HUES6 (cell line): ENCODE measurements at regions not wholly inside any gene's neighbourhood (a gene's known extent, or its start where the extent isn't known, plus 50 kb on each side); places are given as distances from the start of the nearest gene placed in this dataset.

ENCODE experiments used
- H3K27ac ChIP-seq: 2 replicates; pipeline ENCODE4 v1.7.0; 2013; ENCODE audit warnings: low read depth, mild to moderate bottlenecking, low read length, inconsistent platforms
- H3K27me3 ChIP-seq: 2 replicates; pipeline ENCODE4 v1.6.1; 2013; ENCODE audit warnings: low read length; ENCODE audit not compliant: control insufficient read depth, insufficient read depth
- H3K36me3 ChIP-seq: 2 replicates; pipeline ENCODE4 v1.6.1; 2013; ENCODE audit warnings: low read length; ENCODE audit not compliant: control insufficient read depth, insufficient read depth
- H3K4me1 ChIP-seq: 2 replicates; pipeline ENCODE4 v1.6.1; 2013; ENCODE audit warnings: low read length; ENCODE audit not compliant: control insufficient read depth, insufficient read depth
- H3K4me3 ChIP-seq: 2 replicates; pipeline ENCODE4 v1.5.1; 2013; ENCODE audit warnings: low read depth, low read length
- H3K9ac ChIP-seq: one replicate; pipeline ENCODE4 v1.6.1; 2013; ENCODE audit warnings: mild to moderate bottlenecking, low read length
- H3K9me3 ChIP-seq: 2 replicates; pipeline ENCODE4 v1.6.1; 2013; ENCODE audit warnings: low read depth, low read length; ENCODE audit not compliant: control insufficient read depth, insufficient read depth

DNA sequence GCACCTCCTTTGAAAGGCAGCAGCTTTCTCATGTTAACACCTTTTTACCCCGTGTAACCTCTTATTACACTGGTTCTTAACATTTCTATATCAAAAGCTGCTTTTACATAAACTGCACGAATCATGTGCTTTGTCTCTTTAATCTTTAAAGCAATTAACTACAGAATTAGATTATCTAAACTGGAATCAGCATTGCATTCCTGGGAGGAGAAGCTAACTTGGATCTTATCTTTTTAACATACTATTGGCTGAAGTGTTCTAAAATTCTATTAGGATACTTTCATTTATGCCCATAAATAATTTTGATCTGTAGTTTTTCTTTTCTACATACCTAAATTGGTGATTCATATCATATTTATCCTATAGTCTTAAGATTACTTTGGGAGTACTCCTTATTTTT is 428.4 kb upstream of the IGFBP3 start:
- Histone ChIP-seq H3K9me3 (no peaks in the 10 kb centered on the region), H3K36me3 (no peaks in the 10 kb centered on the region), H3K9ac (no peak overlapping the region), H3K27ac (no peak overlapping the region), H3K4me3 (no peak overlapping the region), H3K27me3 (no peaks in the 10 kb centered on the region), H3K4me1 (no peaks in the 10 kb centered on the region)

DNA sequence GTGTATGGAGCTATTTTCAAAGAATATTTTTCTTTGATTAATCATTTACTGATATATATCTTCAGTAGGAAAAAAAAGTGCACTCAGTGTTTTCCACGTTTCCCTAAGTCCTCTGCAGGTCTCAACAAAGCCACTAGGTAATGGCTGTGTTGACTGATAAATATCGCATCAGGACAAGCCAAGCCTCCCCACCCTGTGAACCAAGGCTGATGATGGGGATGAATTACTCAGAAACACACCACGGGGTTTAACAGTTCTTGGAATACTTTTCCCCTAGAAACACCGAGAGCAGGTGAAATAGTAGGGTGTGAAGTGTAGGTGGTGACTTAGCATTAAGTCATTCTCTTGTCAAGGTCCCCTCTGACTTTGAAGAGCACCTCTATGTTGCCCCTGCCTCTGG is 423.5 kb upstream of the IGFBP3 start:
- H3K4me1 ChIP-seq = no peaks in the 10 kb centered on the region
- no peaks in the 10 kb centered on the region for H3K36me3 ChIP-seq
- no peak overlapping the region for H3K27ac ChIP-seq
- no peak overlapping the region for H3K9ac ChIP-seq
- H3K4me3 ChIP-seq = no peak overlapping the region
- no peaks in the 10 kb centered on the region for H3K27me3 ChIP-seq
- H3K9me3 ChIP-seq = no peaks in the 10 kb centered on the region

DNA sequence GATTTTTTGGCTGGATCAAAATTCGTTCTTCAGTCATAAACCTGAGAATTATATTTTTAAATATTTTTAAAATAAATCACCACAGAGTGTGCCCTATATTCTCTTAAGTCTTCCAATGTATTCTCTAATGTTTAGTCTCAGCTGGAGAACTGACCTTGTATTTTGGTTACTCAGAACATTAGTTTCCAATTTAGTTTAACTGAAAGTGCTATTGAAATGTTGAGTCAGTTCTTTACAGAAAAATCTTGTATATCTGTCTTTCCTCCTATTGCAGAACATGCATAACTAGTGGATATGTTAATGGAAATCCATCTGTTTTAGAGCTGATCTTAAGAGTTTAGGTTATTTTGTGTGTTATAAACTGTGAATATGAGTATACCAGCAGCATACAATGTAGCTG is 422.7 kb upstream of the IGFBP3 start:
- Histone ChIP-seq H3K9ac (no peak overlapping the region), H3K27ac (no peak overlapping the region), H3K4me3 (no peak overlapping the region), H3K27me3 (no peaks in the 10 kb centered on the region), H3K4me1 (no peaks in the 10 kb centered on the region), H3K9me3 (no peaks in the 10 kb centered on the region), H3K36me3 (no peaks in the 10 kb centered on the region)

DNA sequence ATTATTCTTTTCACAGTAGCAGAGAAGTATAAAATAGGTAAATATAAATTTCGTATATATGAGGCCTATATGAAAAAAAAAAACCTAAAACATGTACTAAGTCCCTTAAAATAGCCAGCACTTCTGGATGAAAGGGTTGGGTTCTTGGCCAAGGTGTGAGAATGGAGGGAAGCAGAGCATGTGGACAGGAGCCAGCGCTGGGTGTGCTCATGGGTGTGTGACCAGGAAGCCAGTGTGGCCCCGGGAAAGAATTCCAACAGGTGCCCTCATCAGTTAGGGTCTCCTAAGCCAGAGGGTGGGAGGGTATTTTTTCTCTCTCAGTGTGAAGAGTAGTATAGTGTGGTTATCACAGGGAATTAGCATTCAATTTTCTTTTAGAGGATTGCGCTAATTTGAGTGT is 401.9 kb upstream of the IGFBP3 start:
- Histone ChIP-seq H3K4me1 (no peaks in the 10 kb centered on the region), H3K9me3 (no peaks in the 10 kb centered on the region), H3K36me3 (no peaks in the 10 kb centered on the region), H3K27me3 (no peaks in the 10 kb centered on the region), H3K9ac (no peak overlapping the region), H3K4me3 (no peak overlapping the region), H3K27ac (no peak overlapping the region)

DNA sequence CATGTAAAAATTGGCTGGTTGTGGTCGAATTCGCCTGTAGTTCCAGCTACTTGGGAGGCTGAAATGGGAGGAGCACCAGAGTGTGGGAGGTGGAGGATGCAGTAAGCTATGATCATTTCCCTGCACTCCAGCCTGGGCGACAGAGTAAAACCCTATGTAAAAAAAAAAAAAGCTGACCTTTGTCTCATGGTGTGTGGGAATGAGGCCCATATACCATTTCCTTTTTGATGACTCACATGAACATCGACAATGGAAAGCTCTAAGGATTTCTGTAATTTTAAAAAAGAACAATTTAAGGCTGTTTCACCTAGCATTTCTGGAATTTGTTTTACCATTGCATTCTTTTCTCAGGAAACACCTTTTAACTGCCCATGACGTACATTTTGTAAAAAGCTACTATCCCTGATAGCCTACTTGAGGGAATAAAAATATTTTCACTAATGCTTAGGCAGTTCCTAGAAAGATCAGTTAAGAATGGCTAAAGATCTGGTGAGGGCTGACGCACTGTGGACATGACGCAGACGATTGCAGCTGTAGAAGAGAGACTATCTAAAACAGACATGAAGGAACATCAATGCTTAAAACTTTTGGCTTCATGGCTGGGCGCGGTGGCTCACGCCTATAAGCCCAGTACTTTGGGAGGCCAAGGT is 400.6 kb upstream of the IGFBP3 start:
- H3K4me3 ChIP-seq = no peak overlapping the region
- no peaks in the 10 kb centered on the region for H3K27me3 ChIP-seq
- no peaks in the 10 kb centered on the region for H3K4me1 ChIP-seq
- no peaks in the 10 kb centered on the region for H3K36me3 ChIP-seq
- no peak overlapping the region for H3K27ac ChIP-seq
- H3K9me3 ChIP-seq = no peaks in the 10 kb centered on the region
- H3K9ac ChIP-seq = no peak overlapping the region

DNA sequence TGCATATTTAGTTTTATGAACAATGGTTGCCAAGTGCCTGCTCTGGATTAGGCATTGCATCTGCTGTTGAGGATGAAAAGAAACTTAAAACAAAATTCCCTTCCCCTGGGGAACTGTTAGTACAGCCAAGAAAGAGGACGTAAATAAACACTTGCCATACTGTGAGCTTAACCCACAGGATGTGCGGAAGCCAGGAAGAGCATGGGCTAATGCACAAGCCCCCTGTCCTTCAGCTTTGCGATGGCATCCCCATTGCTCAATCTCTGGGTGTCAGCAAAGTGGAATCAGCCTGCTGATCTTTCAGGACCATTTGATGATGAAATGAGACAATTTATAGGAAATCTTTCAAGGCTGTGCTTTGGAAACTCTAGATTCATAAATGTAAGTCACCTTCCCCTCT is 399.9 kb upstream of the IGFBP3 start:
- Histone ChIP-seq H3K27ac (no peak overlapping the region), H3K9me3 (no peaks in the 10 kb centered on the region)

DNA sequence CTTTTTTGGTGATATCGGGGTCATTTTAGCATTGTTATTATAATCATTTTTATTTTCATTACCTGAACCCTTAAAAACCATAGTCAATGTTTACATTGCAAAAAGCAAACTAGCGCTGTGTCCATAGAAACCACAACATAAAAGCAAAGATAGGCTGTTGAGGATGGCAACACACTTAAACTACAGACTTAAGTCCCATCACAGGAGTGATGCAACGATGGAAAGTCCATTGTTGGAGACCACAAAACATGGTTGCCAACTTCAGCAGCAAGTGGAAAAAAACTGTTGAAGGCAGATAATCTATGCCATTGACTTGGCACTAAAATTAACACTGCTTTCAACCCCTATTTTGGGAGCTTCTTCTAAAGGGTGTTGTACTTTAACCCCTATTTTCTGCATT is 398.8 kb upstream of the IGFBP3 start:
- no peaks in the 10 kb centered on the region for H3K9me3 ChIP-seq
- no peak overlapping the region for H3K27ac ChIP-seq
- no peaks in the 10 kb centered on the region for H3K4me1 ChIP-seq
- no peaks in the 10 kb centered on the region for H3K36me3 ChIP-seq
- H3K27me3 ChIP-seq = no peaks in the 10 kb centered on the region
- no peak overlapping the region for H3K4me3 ChIP-seq
- no peak overlapping the region for H3K9ac ChIP-seq

More for the DNA sequence above, 399.9 kb upstream of the IGFBP3 start:
- Histone ChIP-seq H3K27me3 (no peaks in the 10 kb centered on the region), H3K36me3 (no peaks in the 10 kb centered on the region), H3K4me1 (no peaks in the 10 kb centered on the region), H3K4me3 (no peak overlapping the region), H3K9ac (no peak overlapping the region)

DNA sequence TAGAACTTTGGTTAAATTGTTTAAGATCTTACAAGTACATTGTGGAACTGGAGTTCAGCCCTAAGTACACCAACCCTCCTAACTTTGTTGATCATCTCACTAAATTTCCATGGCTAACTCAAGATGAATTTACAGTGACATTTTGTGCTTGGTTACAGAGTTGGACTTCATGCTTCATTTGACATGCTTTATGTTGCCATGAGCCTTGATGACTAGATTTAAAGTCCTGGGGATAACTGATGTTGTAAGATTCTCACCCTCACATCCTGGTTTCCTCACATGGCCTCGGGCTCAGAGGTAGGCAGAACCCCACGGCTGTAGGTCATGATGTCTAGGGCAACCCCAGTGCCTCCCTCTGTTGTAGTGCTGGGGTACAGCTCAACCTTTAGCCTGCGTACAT is 397.2 kb upstream of the IGFBP3 start:
- H3K27ac ChIP-seq = no peak overlapping the region
- H3K36me3 ChIP-seq = no peaks in the 10 kb centered on the region
- H3K9ac ChIP-seq = no peak overlapping the region
- no peaks in the 10 kb centered on the region for H3K9me3 ChIP-seq
- H3K27me3 ChIP-seq = no peaks in the 10 kb centered on the region
- H3K4me3 ChIP-seq = no peak overlapping the region
- H3K4me1 ChIP-seq = no peaks in the 10 kb centered on the region

DNA sequence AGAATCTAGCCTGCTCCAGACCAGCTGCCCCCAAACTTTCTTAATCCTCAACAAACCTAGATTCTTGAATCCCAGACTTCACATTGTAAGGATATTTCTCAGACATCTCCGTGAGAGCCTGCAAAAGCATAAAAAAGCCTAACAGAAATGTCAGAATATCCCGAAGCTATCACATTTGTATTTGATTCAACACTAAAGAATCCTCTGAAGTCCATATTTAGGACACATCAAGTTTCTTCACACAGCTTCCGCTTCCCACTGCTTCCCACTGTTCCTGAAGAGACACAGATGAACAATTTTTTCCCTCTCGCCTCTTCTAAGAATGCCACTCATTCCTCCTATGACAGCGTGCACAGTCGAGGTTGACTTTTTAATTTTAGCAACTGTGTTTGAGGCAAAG is 396.2 kb upstream of the IGFBP3 start:
- H3K4me3 ChIP-seq = no peak overlapping the region
- no peaks in the 10 kb centered on the region for H3K36me3 ChIP-seq
- H3K9me3 ChIP-seq = no peaks in the 10 kb centered on the region
- H3K27ac ChIP-seq = no peak overlapping the region
- H3K27me3 ChIP-seq = no peaks in the 10 kb centered on the region
- no peak overlapping the region for H3K9ac ChIP-seq
- no peaks in the 10 kb centered on the region for H3K4me1 ChIP-seq

DNA sequence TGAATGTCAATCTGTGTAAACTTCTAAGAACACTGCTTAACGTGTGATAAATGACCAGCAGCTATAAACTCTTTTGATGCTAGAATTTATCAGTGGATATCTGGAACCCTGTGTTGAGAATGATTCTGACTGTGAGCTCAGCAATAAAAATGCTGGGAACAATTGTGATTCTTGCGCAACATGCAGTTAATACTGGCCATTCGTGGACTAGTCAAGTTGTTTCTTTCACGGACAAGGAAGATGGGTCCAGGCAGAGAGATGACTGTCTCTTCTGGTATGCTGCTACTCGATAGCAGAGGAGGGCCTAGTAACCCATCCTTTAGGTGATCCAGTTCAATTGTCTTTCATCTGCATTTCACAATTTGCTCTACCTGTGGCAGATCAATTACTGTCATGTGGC is 394.8 kb upstream of the IGFBP3 start:
- H3K9ac ChIP-seq = no peak overlapping the region
- H3K4me1 ChIP-seq = no peaks in the 10 kb centered on the region
- H3K27me3 ChIP-seq = no peaks in the 10 kb centered on the region
- H3K36me3 ChIP-seq = no peaks in the 10 kb centered on the region
- H3K4me3 ChIP-seq = no peak overlapping the region
- H3K9me3 ChIP-seq = no peaks in the 10 kb centered on the region
- H3K27ac ChIP-seq = no peak overlapping the region

DNA sequence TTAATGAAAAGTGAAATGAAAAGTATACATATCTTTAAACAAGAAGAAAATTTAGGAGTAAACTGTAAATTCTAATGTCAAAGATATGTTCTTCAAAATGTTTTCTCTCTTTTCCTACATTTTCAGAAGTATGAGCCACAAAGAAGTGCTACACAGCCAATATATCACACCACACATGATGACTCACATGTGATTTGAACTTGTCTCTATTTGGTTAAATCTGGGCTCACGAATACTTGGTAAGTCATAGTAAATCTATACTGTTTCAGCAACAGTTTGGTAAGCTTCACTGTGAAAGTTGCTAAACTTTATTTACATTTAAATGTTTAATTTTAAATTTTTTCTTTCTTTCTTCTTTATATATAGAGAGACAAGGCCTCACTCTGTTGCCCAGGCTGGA is 380.6 kb upstream of the IGFBP3 start:
- Histone ChIP-seq H3K9me3 (peaks cover 3% of the 10 kb centered on the region; the same call in 1 of the 2 replicates), H3K9ac (no peak overlapping the region), H3K4me1 (no peaks in the 10 kb centered on the region), H3K27ac (no peak overlapping the region), H3K36me3 (no peaks in the 10 kb centered on the region), H3K27me3 (no peaks in the 10 kb centered on the region), H3K4me3 (no peak overlapping the region)

DNA sequence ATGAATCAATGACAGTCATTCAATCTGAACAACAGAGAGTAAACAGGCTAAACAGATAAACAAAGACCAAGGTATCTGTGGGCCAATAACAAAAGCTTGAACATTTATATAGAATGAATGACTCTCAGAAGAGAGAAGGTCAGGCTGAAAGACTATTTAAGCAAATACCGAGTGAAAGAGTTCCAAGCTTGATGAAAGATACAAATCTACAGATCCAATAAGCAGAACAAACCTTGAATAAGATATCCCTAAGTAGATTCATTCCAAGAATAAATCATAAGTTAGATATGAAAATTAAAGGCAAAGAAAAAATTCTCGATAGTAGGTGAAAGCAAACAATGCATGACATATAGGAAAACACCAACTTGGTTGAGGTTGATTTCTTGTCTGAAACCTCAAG is 376.4 kb upstream of the IGFBP3 start:
- no peak overlapping the region for H3K4me3 ChIP-seq
- H3K9ac ChIP-seq = no peak overlapping the region
- no peaks in the 10 kb centered on the region for H3K4me1 ChIP-seq
- H3K27me3 ChIP-seq = no peaks in the 10 kb centered on the region
- H3K9me3 ChIP-seq = peaks cover 5% of the 10 kb centered on the region; the same call in 1 of the 2 replicates
- H3K36me3 ChIP-seq = no peaks in the 10 kb centered on the region
- H3K27ac ChIP-seq = no peak overlapping the region
